A549 (cell line): ENCODE measurements at regions not wholly inside any gene's neighbourhood (a gene's known extent, or its start where the extent isn't known, plus 50 kb on each side); places are given as distances from the start of the nearest gene placed in this dataset.

Source experiments
- ATAC-seq, 2 experiments: fragments of 200-7000 bp in 1 of 2; fragments of >200 bp in 1 of 2; cut with Nextera tagmentation in 1 of 2; cut with Tn5 transposase in 1 of 2; 3 replicates each; pipeline versions ENCODE4 v1.8.0 to v1.9.1; 2018 to 2020; ENCODE audit warnings: mild to moderate bottlenecking in 1 of 2, moderate library complexity in 1 of 2
- CTCF ChIA-PET: fragments of 300-600 bp; sonication (Branson Sonifier 250); formaldehyde crosslinking; extraction: SDS; loops from one replicate; lab custom pipeline; 2021; ENCODE audit warnings: antibody characterized with exemption, inconsistent platforms; lab: Yijun Ruan, JAX
- POLR2A ChIA-PET: fragments of 350-600 bp; formaldehyde crosslinking; extraction: SDS; loops from one replicate; lab custom pipeline; 2021; ENCODE audit warnings: antibody characterized with exemption, inconsistent platforms; lab: Yijun Ruan, JAX
- DNase-seq, 2 experiments: peaks; one replicate each; pipeline versions ENCODE4 v3.0.0 to v3.0.0-alpha.2; 2011 to 2016; ENCODE audit warnings: low read depth in 1 of 2, low spot score in 1 of 2
- FAIRE-seq: peaks from 2 replicates; lab custom pipeline; 2011; peaks lifted over from hg19 to GRCh38; lab: Jason Lieb, UNC
- H3K27ac ChIP-seq, 2 experiments: fragments of >200 bp; sonication (Bioruptor Twin); formaldehyde crosslinking; 3 replicates each; pipeline ENCODE4 v1.5.1; 2016 to 2017
- H3K4me1 ChIP-seq: fragments of >200 bp; sonication (Bioruptor Twin); formaldehyde crosslinking; 3 replicates; pipeline ENCODE4 v1.6.1; 2016
- H3K4me2 ChIP-seq: fragments of >200 bp; sonication (Bioruptor Twin); formaldehyde crosslinking; 3 replicates; pipeline ENCODE4 v1.6.1; 2016
- H3K4me3 ChIP-seq: fragments of >200 bp; sonication (Bioruptor Twin); formaldehyde crosslinking; 3 replicates; pipeline ENCODE4 v1.5.1; 2016
- H3K9me3 ChIP-seq: fragments of >200 bp; sonication (Bioruptor Twin); formaldehyde crosslinking; 3 replicates; pipeline ENCODE4 v1.6.1; 2016
- ATOH8 ChIP-seq: fragments of 250-450 bp; sonication (Bioruptor Pico); IDR thresholded peaks from 2 replicates; pipeline ENCODE4 v1.5.0; 2020; ENCODE audit warnings: low read depth, mild to moderate bottlenecking, moderate library complexity
- BHLHE40 ChIP-seq: IDR thresholded peaks from 2 replicates; pipeline ENCODE4 v1.6.1; 2012; ENCODE audit warnings: low read depth, low read length, inconsistent platforms
- CEBPB ChIP-seq, 2 experiments: fragments of >200 bp in 1 of 2; sonication (Bioruptor Twin) in 1 of 2; formaldehyde crosslinking in 1 of 2; IDR thresholded peaks; 2 replicates each; pipeline ENCODE4 v1.6.1; 2012 to 2016
- CTCF ChIP-seq: fragments of >200 bp; sonication (Bioruptor Twin); formaldehyde crosslinking; IDR thresholded peaks from 3 replicates; pipeline ENCODE4 v1.5.1; 2016
- E2F6 ChIP-seq: IDR thresholded peaks from 2 replicates; pipeline ENCODE4 v1.6.1; 2012; ENCODE audit warnings: low read depth, borderline replicate concordance
- EHF ChIP-seq: fragments of 250-450 bp; sonication (Bioruptor Pico); IDR thresholded peaks from 2 replicates; pipeline ENCODE4 v1.5.0; 2020; ENCODE audit warnings: mild to moderate bottlenecking
- ELK1 ChIP-seq: fragments of 150-350 bp; IDR thresholded peaks from 2 replicates; pipeline ENCODE4 v1.6.1; 2014; ENCODE audit warnings: low read depth, mild to moderate bottlenecking, low read length
- EP300 ChIP-seq, 2 experiments: fragments of >200 bp; sonication (Bioruptor Twin); formaldehyde crosslinking; IDR thresholded peaks; 2 replicates in 1 of 2; 3 replicates in 1 of 2; pipeline ENCODE4 v1.6.1; 2016 to 2017
- ESRRA ChIP-seq: fragments of 150-350 bp; IDR thresholded peaks from 2 replicates; pipeline ENCODE4 v1.6.1; 2014; ENCODE audit warnings: mild to moderate bottlenecking, low read length, borderline replicate concordance
- FOSB ChIP-seq: fragments of 250-450 bp; sonication (Bioruptor Pico); IDR thresholded peaks from 2 replicates; pipeline ENCODE4 v1.5.0; 2020; ENCODE audit warnings: mild to moderate bottlenecking, moderate library complexity
- GATA3 ChIP-seq: IDR thresholded peaks from 2 replicates; pipeline ENCODE4 v1.6.1; 2012; ENCODE audit warnings: borderline replicate concordance
- HMGXB4 ChIP-seq: fragments of 250-450 bp; sonication (Bioruptor Pico); IDR thresholded peaks from 2 replicates; pipeline ENCODE4 v1.5.0; 2021; ENCODE audit warnings: mild to moderate bottlenecking, moderate library complexity, borderline replicate concordance
- HOXB5 ChIP-seq: fragments of 250-450 bp; sonication (Bioruptor Pico); IDR thresholded peaks from 2 replicates; pipeline ENCODE4 v1.5.0; 2020; ENCODE audit warnings: mild to moderate bottlenecking, moderate library complexity
- JUN ChIP-seq, 2 experiments: fragments of >200 bp; sonication (Bioruptor Twin); formaldehyde crosslinking; IDR thresholded peaks; 2 replicates in 1 of 2; 3 replicates in 1 of 2; pipeline ENCODE4 v1.6.1; 2016 to 2017
- MAFK ChIP-seq: fragments of 450-650 bp; IDR thresholded peaks from 2 replicates; pipeline ENCODE4 v1.6.1; 2014; ENCODE audit not compliant: partially characterized antibody
- MAX ChIP-seq: IDR thresholded peaks from 2 replicates; pipeline ENCODE4 v1.6.1; 2012
- MAZ ChIP-seq: fragments of 150-350 bp; IDR thresholded peaks from 2 replicates; pipeline ENCODE4 v1.6.1; 2014; ENCODE audit warnings: antibody characterized with exemption, low read depth, low read length, borderline replicate concordance
- MYC ChIP-seq: IDR thresholded peaks from 2 replicates; pipeline ENCODE4 v1.6.1; 2012; ENCODE audit warnings: mild to moderate bottlenecking, inconsistent platforms, low read length, improper control_type of control experiment, borderline replicate concordance
- NPAS2 ChIP-seq: fragments of 250-450 bp; sonication (Bioruptor Pico); IDR thresholded peaks from 2 replicates; pipeline ENCODE4 v1.8.0; 2022; ENCODE audit warnings: mild to moderate bottlenecking, moderate library complexity, borderline replicate concordance
- PBX3 ChIP-seq: IDR thresholded peaks from 2 replicates; pipeline ENCODE4 v1.6.1; 2012
- PHF8 ChIP-seq: fragments of 200-600 bp; sonication (generic); IDR thresholded peaks from 2 replicates; pipeline ENCODE4 v1.6.1; 2016; ENCODE audit warnings: low read depth, mild to moderate bottlenecking, antibody characterized with exemption, moderate library complexity, borderline replicate concordance
- RARB ChIP-seq: fragments of 250-450 bp; sonication (Bioruptor Pico); IDR thresholded peaks from 2 replicates; pipeline ENCODE4 v1.8.0; 2021; ENCODE audit warnings: mild to moderate bottlenecking, moderate library complexity
- RFX5 ChIP-seq: fragments of 450-650 bp; IDR thresholded peaks from 2 replicates; pipeline ENCODE4 v1.7.1; 2014; ENCODE audit warnings: antibody characterized with exemption, mild to moderate bottlenecking, moderate library complexity
- RNF2 ChIP-seq: fragments of 200-600 bp; sonication (generic); IDR thresholded peaks from 2 replicates; pipeline ENCODE4 v1.6.1; 2016; ENCODE audit warnings: low read depth, mild to moderate bottlenecking, antibody characterized with exemption, moderate library complexity, borderline replicate concordance
- SMC3 ChIP-seq: fragments of >200 bp; sonication (Bioruptor Twin); formaldehyde crosslinking; IDR thresholded peaks from 3 replicates; pipeline ENCODE4 v1.6.1; 2018; ENCODE audit warnings: inconsistent platforms
- ZSCAN20 ChIP-seq: fragments of 250-450 bp; sonication (Bioruptor Pico); IDR thresholded peaks from 2 replicates; pipeline ENCODE4 v1.8.0; 2022; ENCODE audit warnings: mild to moderate bottlenecking, moderate library complexity
- WGBS: methylation state at CpG from one replicate; pipeline ENCODE4 v1.1.6; 2017; ENCODE audit errors: missing lambda C conversion rate; 5-methylcytosine and 5-hydroxymethylcytosine counted together

GRCh38 chr2:139438478-139438877, 658.3 kb upstream of the NXPH2 start (continued):
- no peak for TF ChIP-seq ESRRA

- FAIRE-seq = no peak
- CTCF ChIA-PET = interaction anchor here (0.6 kb wide), 1 partner anchor 1517 kb away, joined by 3 read pairs; no protein-coding TSS in a partner anchor
- POLR2A ChIA-PET = no interaction called here
- Histone ChIP-seq H3K9me3 (no peaks in the 10 kb centered on the region), H3K27ac (no peak overlapping the region), H3K4me2 (no peak overlapping the region), H3K4me3 (no peak overlapping the region), H3K4me1 (no peaks in the 10 kb centered on the region)
- no peak for ATAC-seq
- TF ChIP-seq MAFK = no peak
- no peak for TF ChIP-seq HMGXB4
- TF ChIP-seq ESRRA = no peak
- no peak for TF ChIP-seq MAX
- no peak for TF ChIP-seq CTCF
- TF ChIP-seq BHLHE40 = no peak
- no peak for TF ChIP-seq MAZ
- no peak for TF ChIP-seq RNF2
- no peak for TF ChIP-seq ATOH8 (CRISPR knock-in tag)
- TF ChIP-seq GATA3 = no peak
- TF ChIP-seq EP300 (IDR thresholded peaks at IDR 0.05) = no peak
- TF ChIP-seq FOSB = no peak
- TF ChIP-seq MYC = no peak
- no peak for TF ChIP-seq JUN (IDR thresholded peaks at IDR 0.05)
- WGBS = 15% methylated on average over 4 of the region's 4 CpGs
- DNase-seq = no peak
These were observed 647.0 kb upstream of the NXPH2 start for GRCh38 chr2:139427164-139427563.

GRCh38 chr2:139424101-139424500, 643.9 kb upstream of the NXPH2 start:
- H3K27ac ChIP-seq = no peak overlapping the region
- H3K4me1 ChIP-seq = no peaks in the 10 kb centered on the region
- ATAC-seq (no peak), FAIRE-seq (no peak), DNase-seq (no peak)
- ChIA-PET CTCF (no interaction called here), POLR2A (no interaction called here)
- TF ChIP-seq CTCF (no peak), ZSCAN20 (no peak), CEBPB (IDR thresholded peaks at IDR 0.05) (no peak), RARB (CRISPR knock-in tag) (no peak), MAZ (no peak), FOSB (no peak), PBX3 (no peak), PHF8 (no peak), NPAS2 (CRISPR knock-in tag) (no peak), RFX5 (no peak), E2F6 (no peak), HOXB5 (no peak), MAX (no peak), ELK1 (no peak), EHF (no peak), SMC3 (no peak)
- 0% methylated on average over 2 of the region's 2 CpGs for WGBS
- no peak overlapping the region for H3K4me2 ChIP-seq
- no peaks in the 10 kb centered on the region for H3K9me3 ChIP-seq
- H3K4me3 ChIP-seq = no peak overlapping the region
